Esophagus squamous epithelium (tissue), 4 donors: ENCODE measurements at regions not wholly inside any gene's neighbourhood (a gene's known extent, or its start where the extent isn't known, plus 50 kb on each side); places are given as distances from the start of the nearest gene placed in this dataset.

ENCODE experiments used
- CTCF ChIP-seq, 6 experiments: fragments of 450-650 bp in 4 of 6; fragments of 200-600 bp in 2 of 6; sonication (generic) in 2 of 6; IDR thresholded peaks; one replicate each; pipeline ENCODE4 v1.5.1; 2016 to 2019; ENCODE audit warnings: antibody characterized with exemption in 6 of 6, mild to moderate bottlenecking in 4 of 6, moderate library complexity in 4 of 6
- POLR2A ChIP-seq, 4 donors: fragments of 450-650 bp; IDR thresholded peaks; one replicate each; pipeline ENCODE4 v1.6.1; 2017; ENCODE audit warnings: antibody characterized with exemption in 4 of 4, mild to moderate bottlenecking in 4 of 4, moderate library complexity in 3 of 4

GRCh38 chr7:12117170-12117569 lies 93.9 kb upstream of the TMEM106B start:
- no peak for TF ChIP-seq POLR2A (IDR thresholded peaks at IDR 0.05)
- no peak for TF ChIP-seq CTCF (IDR thresholded peaks at IDR 0.05)
